Activated B cell treated with CpG ODN at 0.5 μM for 24 hours (primary cell): ENCODE measurements at regions not wholly inside any gene's neighbourhood (a gene's known extent, or its start where the extent isn't known, plus 50 kb on each side); places are given as distances from the start of the nearest gene placed in this dataset.

Experiments
- ATAC-seq: fragments of 200-7000 bp; cut with Tn5 transposase; one replicate; pipeline ENCODE4 v1.10.0; 2021; ENCODE audit warnings: low read depth, mild to moderate bottlenecking, moderate library complexity
- CTCF ChIA-PET: fragments of 350-600 bp; sonication (Branson Sonifier 250); formaldehyde crosslinking; loops from one replicate; lab custom pipeline; 2021; ENCODE audit warnings: antibody characterized with exemption; lab: Charles Lee
- POLR2A ChIA-PET: fragments of 350-600 bp; sonication (Branson Sonifier 250); formaldehyde crosslinking; loops from one replicate; lab custom pipeline; 2021; ENCODE audit warnings: antibody characterized with exemption; lab: Charles Lee
- DNase-seq: peaks from one replicate; pipeline ENCODE4 v3.0.0; 2022
- H3K27ac Mint-ChIP-seq: one replicate; pipeline ENCODE4 v1.8.0; 2020; ENCODE audit warnings: mixed read lengths
- H3K27me3 Mint-ChIP-seq: one replicate; pipeline ENCODE4 v1.8.0; 2021; ENCODE audit warnings: mixed read lengths
- H3K36me3 Mint-ChIP-seq: one replicate; pipeline ENCODE4 v1.8.0; 2021; ENCODE audit warnings: low read depth, mixed read lengths
- H3K4me1 Mint-ChIP-seq: one replicate; pipeline ENCODE4 v1.8.0; 2021; ENCODE audit warnings: mixed read lengths
- H3K4me3 Mint-ChIP-seq: one replicate; pipeline ENCODE4 v1.8.0; 2020; ENCODE audit warnings: mild to moderate bottlenecking, mixed read lengths
- H3K9me3 Mint-ChIP-seq: one replicate; pipeline ENCODE4 v1.8.0; 2020; ENCODE audit warnings: mixed read lengths
- CTCF ChIP-seq: fragments of 200-600 bp; IDR thresholded peaks from one replicate; pipeline ENCODE4 v1.8.0; 2022; ENCODE audit warnings: antibody characterized with exemption, mild to moderate bottlenecking
- intact Hi-C: fragments of 100-400 bp; cut with micrococcal nuclease; formaldehyde crosslinking; loops from one replicate; pipeline ENCODE4 v1.15.1; 2024

- ATAC-seq (no peak), DNase-seq (no peak)
- TF ChIP-seq CTCF = no peak
- no peak overlapping the region for H3K4me3 Mint-ChIP-seq
- intact Hi-C loops = no loop called here
- H3K27me3 Mint-ChIP-seq = no peaks in the 10 kb centered on the region
- ChIA-PET POLR2A (no interaction called here), CTCF (no interaction called here)
- H3K27ac Mint-ChIP-seq = no peak overlapping the region
- peaks cover 7% of the 10 kb centered on the region for H3K4me1 Mint-ChIP-seq
- no peaks in the 10 kb centered on the region for H3K36me3 Mint-ChIP-seq
- H3K9me3 Mint-ChIP-seq = no peaks in the 10 kb centered on the region
These were observed 222.8 kb upstream of the UBE2E2 start for GRCh38 chr3:22980346-22980745.

- intact Hi-C loops = no loop called here
- ChIA-PET POLR2A (no interaction called here), CTCF (no interaction called here)
- ATAC-seq (no peak), DNase-seq (no peak)
- H3K9me3 Mint-ChIP-seq = peaks cover 6% of the 10 kb centered on the region
- no peaks in the 10 kb centered on the region for H3K36me3 Mint-ChIP-seq
- TF ChIP-seq CTCF = no peak
- H3K27ac Mint-ChIP-seq = no peak overlapping the region
- H3K4me1 Mint-ChIP-seq = peaks cover 7% of the 10 kb centered on the region
- no peaks in the 10 kb centered on the region for H3K27me3 Mint-ChIP-seq
- H3K4me3 Mint-ChIP-seq = no peak overlapping the region
These were observed 222.0 kb upstream of the UBE2E2 start for GRCh38 chr3:22981166-22981565.

- Mint-ChIP-seq H3K4me3 (no peak overlapping the region), H3K27me3 (no peaks in the 10 kb centered on the region), H3K27ac (no peak overlapping the region), H3K36me3 (no peaks in the 10 kb centered on the region), H3K4me1 (peaks cover 7% of the 10 kb centered on the region), H3K9me3 (peaks cover 6% of the 10 kb centered on the region)
- ATAC-seq = no peak
- ChIA-PET CTCF (no interaction called here), POLR2A (no interaction called here)
- no peak for DNase-seq
- intact Hi-C loops = no loop called here
- no peak for TF ChIP-seq CTCF
These were observed 221.3 kb upstream of the UBE2E2 start for GRCh38 chr3:22981861-22982260.

- no peak overlapping the region for H3K4me3 Mint-ChIP-seq
- DNase-seq (no peak), ATAC-seq (no peak)
- ChIA-PET POLR2A (no interaction called here), CTCF (no interaction called here)
- intact Hi-C loops = no loop called here
- peaks cover 6% of the 10 kb centered on the region for H3K9me3 Mint-ChIP-seq
- no peaks in the 10 kb centered on the region for H3K27me3 Mint-ChIP-seq
- H3K36me3 Mint-ChIP-seq = no peaks in the 10 kb centered on the region
- peaks cover 3% of the 10 kb centered on the region for H3K4me1 Mint-ChIP-seq
- no peak for TF ChIP-seq CTCF
- H3K27ac Mint-ChIP-seq = no peak overlapping the region
These were observed 220.0 kb upstream of the UBE2E2 start for GRCh38 chr3:22982981-22983587.

- Mint-ChIP-seq H3K27me3 (peaks cover 3% of the 10 kb centered on the region), H3K4me1 (no peaks in the 10 kb centered on the region), H3K4me3 (no peak overlapping the region), H3K36me3 (no peaks in the 10 kb centered on the region), H3K27ac (no peak overlapping the region), H3K9me3 (peaks cover 6% of the 10 kb centered on the region)
- intact Hi-C loops = no loop called here
- DNase-seq (no peak), ATAC-seq (no peak)
- no peak for TF ChIP-seq CTCF
- ChIA-PET POLR2A (no interaction called here), CTCF (no interaction called here)
These were observed 216.2 kb upstream of the UBE2E2 start for GRCh38 chr3:22986958-22987357.
